Middle frontal gyrus (tissue), 1 donor: ENCODE measurements at regions not wholly inside any gene's neighbourhood (a gene's known extent, or its start where the extent isn't known, plus 50 kb on each side); places are given as distances from the start of the nearest gene placed in this dataset.

Source experiments
- DNase-seq: peaks from one replicate; pipeline ENCODE4 v3.0.0-alpha.2; 2015; ENCODE audit warnings: low spot score; ENCODE audit errors: extremely low spot score

- DNase-seq = no peak
These were observed 135.3 kb downstream of the PAPOLA start for GRCh38 chr14:96637521-96637920.

DNA sequence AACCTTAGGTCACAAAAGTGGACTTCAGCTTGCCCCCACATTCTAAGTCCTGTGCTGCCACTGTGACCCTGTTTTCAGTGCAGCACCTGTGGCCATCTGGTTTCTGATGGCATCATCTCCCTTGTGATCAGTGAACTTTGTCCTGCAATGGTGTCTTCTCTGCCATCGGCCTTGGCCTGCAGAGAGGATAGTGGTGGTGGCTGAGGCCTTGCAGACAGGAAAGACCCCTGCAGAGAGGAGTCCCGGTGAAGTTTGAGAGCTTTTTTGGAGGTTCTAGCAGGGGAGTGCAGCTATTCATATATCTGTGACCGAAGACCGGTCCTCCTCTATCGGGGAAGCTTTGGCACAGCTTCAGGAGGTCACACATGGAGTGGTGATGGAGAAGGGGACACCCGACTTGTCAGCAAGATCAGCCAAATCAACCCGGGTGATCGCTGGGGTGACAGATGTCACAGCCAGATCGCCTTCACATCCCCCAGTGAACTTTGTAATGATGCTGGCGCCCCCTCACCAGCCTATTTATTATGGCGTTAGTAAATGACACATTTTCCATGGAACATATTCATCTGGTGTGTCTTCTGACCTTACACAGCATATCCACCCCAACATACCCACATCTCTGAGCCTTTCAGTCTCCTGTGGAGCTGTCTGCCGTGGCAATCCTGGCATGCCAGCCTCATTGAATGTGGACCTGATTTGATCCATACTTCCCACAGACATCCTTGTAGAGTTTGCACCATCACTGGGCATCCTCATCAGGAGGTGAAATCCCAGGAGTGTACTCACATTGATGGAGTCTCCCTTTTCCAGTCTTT, 136.1 kb downstream of the PAPOLA start:
- DNase-seq = no peak

GRCh38 chr14:96639550-96639949, 137.4 kb downstream of the PAPOLA start:
- no peak for DNase-seq

GRCh38 chr14:96648506-96649326, 146.5 kb downstream of the PAPOLA start:
- no peak for DNase-seq

DNA sequence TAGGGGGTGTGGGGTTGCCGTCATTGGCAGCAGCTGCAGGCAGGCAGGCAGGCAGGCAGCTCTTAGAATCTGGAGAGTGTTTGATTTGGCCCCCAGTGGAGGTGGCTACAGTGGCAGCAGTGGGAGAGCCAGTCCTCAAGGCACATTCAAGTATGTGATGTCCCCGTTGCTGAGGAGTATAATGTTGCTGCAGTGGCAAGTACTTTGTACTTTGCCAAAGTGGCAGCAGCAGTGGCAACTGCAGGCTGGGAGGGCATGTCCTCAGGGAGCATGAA, 147.1 kb downstream of the PAPOLA start:
- DNase-seq = no peak

DNA sequence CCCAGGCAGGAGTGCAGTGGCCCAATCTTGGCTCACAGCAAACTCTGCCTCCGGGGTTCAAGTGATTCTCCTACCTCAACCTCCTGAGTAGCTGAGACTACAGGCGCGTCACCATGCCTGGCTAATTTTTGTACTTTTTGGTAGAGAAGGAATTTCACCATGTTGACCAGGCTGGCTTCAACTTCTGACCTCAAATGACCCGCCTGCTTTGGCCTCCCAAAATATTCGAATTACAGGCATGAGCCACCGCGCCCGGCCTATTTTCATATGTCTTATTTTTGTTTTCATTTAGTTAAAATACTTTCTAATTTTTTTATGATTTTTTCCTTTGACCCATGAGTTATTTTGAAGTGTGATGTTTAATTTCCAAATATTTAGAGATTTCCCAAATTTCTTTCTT, 143.6 kb upstream of the VRK1 start:
- DNase-seq = no peak

DNA sequence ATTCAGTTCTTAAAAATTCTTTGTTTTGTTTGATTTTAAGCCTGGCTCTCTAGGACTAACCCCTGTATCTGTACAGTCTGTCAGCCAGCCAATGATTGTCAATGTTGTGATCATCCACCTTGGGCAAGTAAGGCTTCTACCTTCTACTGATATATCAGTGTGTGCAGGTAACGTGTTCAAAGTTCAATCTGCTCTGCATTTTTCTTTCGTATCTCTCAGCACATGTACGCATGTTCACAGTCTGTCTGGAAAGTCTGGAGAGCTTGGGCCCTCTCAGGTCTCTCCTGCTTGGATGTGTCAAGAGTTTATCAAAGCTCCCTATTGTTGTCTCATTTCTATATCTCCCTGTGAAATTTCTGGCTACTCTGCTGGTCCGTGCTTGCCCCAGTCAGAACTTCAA, 138.6 kb upstream of the VRK1 start:
- no peak for DNase-seq

DNA sequence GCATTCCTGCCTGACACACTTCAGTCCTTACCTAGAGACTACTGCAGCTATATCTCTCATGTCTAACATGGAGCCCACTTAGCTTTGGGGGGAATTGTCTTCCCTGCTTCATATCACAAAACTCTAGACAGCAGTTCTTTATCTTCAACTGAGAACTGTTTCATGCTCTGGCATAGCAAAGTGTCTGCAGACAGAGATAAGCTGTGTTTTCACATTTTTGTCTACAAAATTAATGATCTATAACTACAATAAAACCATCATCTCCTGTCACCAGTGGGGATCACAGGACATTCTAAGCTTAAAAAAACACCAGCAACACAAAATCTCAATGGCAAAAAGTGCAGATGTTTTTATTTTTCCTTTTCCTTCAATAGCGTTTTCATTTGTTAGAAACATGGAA, 137.1 kb upstream of the VRK1 start:
- DNase-seq = no peak

GRCh38 chr14:96660667-96661066, 136.5 kb upstream of the VRK1 start:
- DNase-seq = no peak

- DNase-seq = no peak
These were observed 135.8 kb upstream of the VRK1 start for GRCh38 chr14:96661244-96661969.

- DNase-seq = no peak
These were observed 134.8 kb upstream of the VRK1 start for GRCh38 chr14:96662116-96662970.

DNA sequence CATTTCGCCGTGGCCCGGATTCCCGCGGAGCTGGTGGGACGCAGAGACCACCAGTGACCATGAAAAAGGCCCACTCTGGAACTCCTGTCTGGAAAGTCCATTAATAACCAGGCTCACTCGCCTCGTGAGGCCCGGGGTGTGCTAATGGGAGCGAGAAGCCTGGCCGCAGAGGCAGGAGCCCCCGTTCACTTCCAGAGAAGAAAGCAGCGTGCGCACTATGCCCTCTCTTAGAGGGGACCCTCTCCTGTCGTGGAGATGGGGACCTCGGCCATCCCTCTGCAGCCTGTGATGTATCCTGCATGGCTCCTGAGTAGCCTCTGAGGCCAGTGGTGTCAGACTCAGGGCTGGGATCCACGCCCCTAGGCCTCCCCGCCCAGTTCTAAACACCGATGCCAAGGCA, 134.1 kb upstream of the VRK1 start:
- DNase-seq = no peak

DNA sequence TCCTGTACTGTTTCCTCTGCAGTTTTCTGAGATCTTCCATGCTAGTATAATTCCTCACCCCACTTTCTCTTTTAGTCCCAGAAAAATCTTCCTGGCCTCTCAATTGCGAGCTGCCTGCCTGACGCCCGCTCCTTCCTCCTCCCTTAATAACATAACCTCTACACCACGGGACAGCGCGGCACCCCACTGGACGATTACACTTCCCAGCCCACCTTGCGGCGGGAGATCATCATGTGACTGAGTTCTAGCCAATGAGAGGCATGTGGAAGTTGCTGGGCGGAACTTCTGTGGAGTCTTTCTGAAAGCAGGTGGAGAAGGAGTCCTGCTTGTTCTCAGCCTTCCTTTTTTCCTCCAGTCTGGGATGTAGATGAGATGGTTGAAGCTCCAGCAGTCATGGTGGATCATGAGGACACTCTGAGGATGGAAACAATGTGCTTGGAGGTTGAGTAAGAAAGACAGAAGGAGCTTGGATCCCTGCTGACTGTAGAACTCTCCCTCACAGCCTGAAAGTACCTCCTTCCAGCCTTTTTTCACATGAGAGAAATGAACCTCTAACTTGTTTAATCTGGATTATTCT, 133.6 kb upstream of the VRK1 start:
- no peak for DNase-seq

GRCh38 chr14:96666088-96666487, 131.1 kb upstream of the VRK1 start:
- no peak for DNase-seq

DNA sequence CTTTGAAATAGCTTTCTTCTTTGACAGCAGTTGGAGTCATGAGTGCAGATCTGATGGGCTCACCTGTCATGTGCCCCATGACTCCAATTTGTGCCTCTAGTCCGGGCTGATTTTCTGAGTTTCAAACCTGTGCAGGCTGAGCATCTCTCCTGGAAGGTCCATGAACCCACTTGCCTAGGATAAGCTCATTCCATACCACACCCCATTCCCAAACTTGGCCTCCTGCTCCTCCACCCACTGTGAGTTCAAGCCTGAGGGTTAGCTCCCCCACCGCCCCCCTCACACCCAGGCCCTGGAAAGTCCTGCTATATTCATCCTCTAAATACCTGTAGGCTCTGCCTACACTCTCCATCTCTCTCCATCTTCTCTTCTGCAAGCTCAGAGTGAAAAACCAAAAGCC, 126.8 kb upstream of the VRK1 start:
- DNase-seq = no peak

GRCh38 chr14:96671218-96671617, 126.0 kb upstream of the VRK1 start:
- DNase-seq = no peak

DNA sequence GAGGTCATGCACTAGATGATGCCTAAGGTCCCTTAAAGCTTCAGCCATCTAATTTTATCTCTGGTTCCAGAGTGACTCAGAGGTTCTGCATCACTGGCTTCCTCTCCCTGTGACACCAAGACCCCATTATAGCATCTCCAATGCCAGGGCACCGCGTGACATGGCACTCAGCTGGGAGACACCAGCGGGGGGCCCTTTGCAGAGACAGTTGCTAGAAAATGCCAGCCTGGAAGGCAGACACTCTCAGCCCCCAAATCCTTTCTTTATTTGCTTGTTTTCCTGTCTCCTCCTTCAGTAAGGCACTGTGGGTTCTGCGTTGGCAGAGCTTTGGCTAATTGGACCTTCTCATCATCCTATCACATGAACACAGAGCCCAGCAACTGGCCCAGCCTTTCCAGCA, 123.5 kb upstream of the VRK1 start:
- no peak for DNase-seq

- DNase-seq = no peak
These were observed 123.1 kb upstream of the VRK1 start for GRCh38 chr14:96674121-96674520.

DNA sequence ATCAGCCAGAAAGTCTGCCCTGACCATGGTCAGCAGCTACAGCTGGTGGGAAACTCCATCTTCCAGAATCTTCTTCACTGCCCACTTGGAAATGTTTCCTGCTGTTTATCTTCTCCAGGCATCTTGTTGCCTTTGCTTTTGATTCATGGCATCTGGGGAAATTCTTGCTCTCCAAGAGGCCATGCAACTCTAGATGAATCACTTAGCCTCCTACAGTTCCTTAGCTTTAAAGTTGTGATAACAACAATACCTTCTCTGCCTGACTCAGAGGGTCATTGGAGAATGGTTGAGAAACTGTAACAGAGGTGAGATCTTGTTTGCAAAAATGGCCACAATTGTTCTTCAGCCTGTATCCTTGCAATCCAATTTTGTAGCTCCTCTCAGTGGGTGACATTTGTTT, 121.0 kb upstream of the VRK1 start:
- DNase-seq = no peak

DNA sequence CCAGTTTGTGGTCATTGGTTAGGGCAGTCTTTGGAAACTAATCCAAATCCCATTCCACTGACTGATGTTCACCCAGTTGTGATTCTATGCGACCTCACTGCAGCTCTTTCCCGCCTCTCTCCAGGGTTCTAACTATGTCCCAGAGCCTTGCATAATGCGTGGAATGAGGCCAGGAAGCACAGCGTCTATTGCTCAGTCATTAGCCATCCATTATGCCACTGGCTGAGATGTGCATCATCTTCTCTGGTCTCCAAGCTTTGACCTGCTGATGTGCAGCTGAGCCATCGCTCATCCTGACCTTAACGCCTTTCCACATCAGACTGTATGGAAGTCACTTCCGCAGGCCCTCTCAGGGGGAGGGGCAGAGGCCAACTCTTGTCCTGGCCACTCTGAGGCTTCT, 115.4 kb upstream of the VRK1 start:
- DNase-seq = no peak

DNA sequence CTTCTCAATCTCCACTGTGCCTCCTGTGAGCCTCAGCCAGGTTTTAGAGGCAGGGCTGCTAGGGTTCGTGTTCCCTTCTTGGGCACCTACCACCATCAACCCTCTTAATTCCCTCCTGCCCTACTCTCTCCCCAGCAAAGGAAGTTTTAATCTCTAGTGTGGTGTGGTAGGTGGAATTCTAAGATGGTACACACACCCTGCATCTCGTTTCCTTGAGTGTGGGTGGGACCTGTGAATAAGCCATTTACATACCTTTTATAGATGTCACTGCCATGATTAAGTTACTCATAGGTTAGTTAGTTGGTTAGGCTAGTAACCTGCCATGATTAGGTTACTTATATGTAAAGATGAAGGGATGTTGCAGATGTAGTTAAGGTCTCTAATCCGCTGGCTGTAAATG, 114.8 kb upstream of the VRK1 start:
- DNase-seq = no peak
